ENCODE measurements at regions not wholly inside any gene's neighbourhood (a gene's known extent, or its start where the extent isn't known, plus 50 kb on each side); places are given as distances from the start of the nearest gene placed in this dataset.

GRCh38 chr14:30045720-30046119 is 118.1 kb upstream of the PRKD1 start:
- Mint-ChIP-seq H3K4me1 (ENCODE audit: low read depth) (no peaks in the 10 kb centered on the region), H3K4me3 (ENCODE audit: unreplicated experiment) (no peak overlapping the region), H3K27me3 (ENCODE audit: low read depth) (peaks cover 4% of the 10 kb centered on the region), H3K36me3 (ENCODE audit: low read depth) (no peaks in the 10 kb centered on the region), H3K9me3 (ENCODE audit: low read depth) (peaks cover 13% of the 10 kb centered on the region), H3K27ac (ENCODE audit: unreplicated experiment) (no peak overlapping the region)
- DNase-seq (ENCODE audit: low spot score), result no peak
- TF ChIP-seq CTCF (IDR thresholded peaks at IDR 0.05), result no peak

GRCh38 chr14:30053103-30053502 is 125.5 kb upstream of the PRKD1 start:
- no peaks in the 10 kb centered on the region for H3K9me3 Mint-ChIP-seq (ENCODE audit: low read depth)
- TF ChIP-seq CTCF (IDR thresholded peaks at IDR 0.05), result no peak
- no peaks in the 10 kb centered on the region for H3K36me3 Mint-ChIP-seq (ENCODE audit: low read depth)
- H3K4me1 Mint-ChIP-seq (ENCODE audit: low read depth), result no peaks in the 10 kb centered on the region
- no peak for DNase-seq (ENCODE audit: low spot score)
- H3K4me3 Mint-ChIP-seq (ENCODE audit: unreplicated experiment), result no peak overlapping the region
- H3K27me3 Mint-ChIP-seq (ENCODE audit: low read depth), result no peaks in the 10 kb centered on the region
- no peak overlapping the region for H3K27ac Mint-ChIP-seq (ENCODE audit: unreplicated experiment)

- no peaks in the 10 kb centered on the region for H3K4me1 Mint-ChIP-seq (ENCODE audit: low read depth)
- H3K36me3 Mint-ChIP-seq (ENCODE audit: low read depth), result no peaks in the 10 kb centered on the region
- no peak overlapping the region for H3K4me3 Mint-ChIP-seq (ENCODE audit: unreplicated experiment)
- H3K9me3 Mint-ChIP-seq (ENCODE audit: low read depth), result no peaks in the 10 kb centered on the region
- no peak overlapping the region for H3K27ac Mint-ChIP-seq (ENCODE audit: unreplicated experiment)
- DNase-seq (ENCODE audit: low spot score), result no peak
- TF ChIP-seq CTCF (IDR thresholded peaks at IDR 0.05), result no peak
- peaks cover 3% of the 10 kb centered on the region for H3K27me3 Mint-ChIP-seq (ENCODE audit: low read depth)
Measured at GRCh38 chr14:30054201-30054600, 126.6 kb upstream of the PRKD1 start.

GRCh38 chr14:30058401-30058800 is 130.8 kb upstream of the PRKD1 start:
- DNase-seq (ENCODE audit: low spot score), result no peak
- no peaks in the 10 kb centered on the region for H3K9me3 Mint-ChIP-seq (ENCODE audit: low read depth)
- H3K4me3 Mint-ChIP-seq (ENCODE audit: unreplicated experiment), result no peak overlapping the region
- no peaks in the 10 kb centered on the region for H3K4me1 Mint-ChIP-seq (ENCODE audit: low read depth)
- no peaks in the 10 kb centered on the region for H3K36me3 Mint-ChIP-seq (ENCODE audit: low read depth)
- H3K27ac Mint-ChIP-seq (ENCODE audit: unreplicated experiment), result no peak overlapping the region
- no peak for TF ChIP-seq CTCF (IDR thresholded peaks at IDR 0.05)
- H3K27me3 Mint-ChIP-seq (ENCODE audit: low read depth), result peaks cover 5% of the 10 kb centered on the region

- Mint-ChIP-seq H3K4me1 (ENCODE audit: low read depth) (no peaks in the 10 kb centered on the region), H3K27me3 (ENCODE audit: low read depth) (peaks cover 2% of the 10 kb centered on the region)
Measured at GRCh38 chr14:30063746-30064145, 136.1 kb upstream of the PRKD1 start.

More at GRCh38 chr14:30063746-30064145, 136.1 kb upstream of the PRKD1 start:
- H3K27ac Mint-ChIP-seq (ENCODE audit: unreplicated experiment), result no peak overlapping the region
- TF ChIP-seq CTCF (IDR thresholded peaks at IDR 0.05), result no peak
- H3K9me3 Mint-ChIP-seq (ENCODE audit: low read depth), result peaks cover 12% of the 10 kb centered on the region
- no peak for DNase-seq (ENCODE audit: low spot score)
- H3K36me3 Mint-ChIP-seq (ENCODE audit: low read depth), result no peaks in the 10 kb centered on the region
- no peak overlapping the region for H3K4me3 Mint-ChIP-seq (ENCODE audit: unreplicated experiment)
